Smooth muscle cell (in vitro differentiated cells): ENCODE measurements at regions not wholly inside any gene's neighbourhood (a gene's known extent, or its start where the extent isn't known, plus 50 kb on each side); places are given as distances from the start of the nearest gene placed in this dataset.
A peak's percentile ranks its signal among the peaks of the same experiment; 100 is the strongest.

Experiments used
- DNase-seq: peaks from one replicate; lab custom pipeline; 2025; ENCODE audit not compliant: unreplicated experiment; lab: John Stamatoyannopoulos, UW
- H2AFZ ChIP-seq: fragments of 200-600 bp; sonication (generic); 2 replicates; pipeline ENCODE4 v1.6.0; 2016; ENCODE audit warnings: antibody characterized with exemption, low read depth, mild to moderate bottlenecking
- H3F3A ChIP-seq: fragments of 200-600 bp; sonication (generic); 2 replicates; pipeline ENCODE4 v1.6.0; 2017; ENCODE audit warnings: antibody characterized with exemption, low read depth
- H3K27ac ChIP-seq: fragments of 200-600 bp; sonication (generic); 2 replicates; pipeline ENCODE4 v1.5.1; 2016; ENCODE audit warnings: low read depth, mild to moderate bottlenecking
- H3K27me3 ChIP-seq: fragments of 200-600 bp; sonication (generic); 2 replicates; pipeline ENCODE4 v1.6.1; 2016; ENCODE audit warnings: low read depth, mild to moderate bottlenecking
- H3K36me3 ChIP-seq: fragments of 200-600 bp; sonication (generic); 2 replicates; pipeline ENCODE4 v1.5.1; 2016; ENCODE audit warnings: low read depth
- H3K4me1 ChIP-seq: fragments of 200-600 bp; sonication (generic); 2 replicates; pipeline ENCODE4 v1.5.1; 2016; ENCODE audit warnings: low read depth
- H3K4me2 ChIP-seq: fragments of 200-600 bp; sonication (generic); 2 replicates; pipeline ENCODE4 v1.6.0; 2016; ENCODE audit warnings: mild to moderate bottlenecking
- H3K4me3 ChIP-seq: fragments of 200-600 bp; sonication (generic); 2 replicates; pipeline ENCODE4 v1.5.1; 2016; ENCODE audit warnings: mild to moderate bottlenecking
- H3K79me2 ChIP-seq: fragments of 200-600 bp; sonication (generic); 2 replicates; pipeline ENCODE4 v1.6.0; 2016; ENCODE audit warnings: low read depth, mild to moderate bottlenecking
- H3K9ac ChIP-seq: fragments of 200-600 bp; sonication (generic); 2 replicates; pipeline ENCODE4 v1.6.0; 2016; ENCODE audit warnings: low read depth
- H3K9me3 ChIP-seq: fragments of 200-600 bp; sonication (generic); replicated peaks from 2 replicates; pipeline ENCODE4 v1.5.1; 2016; ENCODE audit warnings: low read depth
- H4K20me1 ChIP-seq: fragments of 200-600 bp; sonication (generic); 2 replicates; pipeline ENCODE4 v1.6.0; 2016; ENCODE audit warnings: low read depth
- CTCF ChIP-seq: fragments of 200-600 bp; sonication (generic); IDR thresholded peaks from 2 replicates; pipeline ENCODE4 v1.5.1; 2017; ENCODE audit warnings: borderline replicate concordance, mild to moderate bottlenecking, antibody characterized with exemption; ENCODE audit not compliant: insufficient read depth, poor library complexity, severe bottlenecking
- WGBS: methylation state at CpG from one replicate; pipeline ENCODE4 v1.1.7; 2016; ENCODE audit warnings: low lambda C conversion rate; 5-methylcytosine and 5-hydroxymethylcytosine counted together

GRCh38 chr2:146642066-146642465 lies 1202.8 kb upstream of the ACVR2A start:
- 91% methylated on average over 4 of the region's 4 CpGs for WGBS
- no peak overlapping the region for H3K4me3 ChIP-seq
- H3K4me2 ChIP-seq: no peak overlapping the region
- no peak overlapping the region for H3K27ac ChIP-seq
- H3K79me2 ChIP-seq: no peaks in the 10 kb centered on the region
- H3K4me1 ChIP-seq: no peaks in the 10 kb centered on the region
- DNase-seq: no peak
- H2AFZ ChIP-seq: no peak overlapping the region
- no peak overlapping the region for H3K9ac ChIP-seq
- no peak for TF ChIP-seq CTCF
- no peaks in the 10 kb centered on the region for H4K20me1 ChIP-seq
- H3K9me3 ChIP-seq: no peaks in the 10 kb centered on the region
- no peaks in the 10 kb centered on the region for H3K27me3 ChIP-seq
- no peaks in the 10 kb centered on the region for H3K36me3 ChIP-seq
- H3F3A ChIP-seq: no peaks in the 10 kb centered on the region

DNA sequence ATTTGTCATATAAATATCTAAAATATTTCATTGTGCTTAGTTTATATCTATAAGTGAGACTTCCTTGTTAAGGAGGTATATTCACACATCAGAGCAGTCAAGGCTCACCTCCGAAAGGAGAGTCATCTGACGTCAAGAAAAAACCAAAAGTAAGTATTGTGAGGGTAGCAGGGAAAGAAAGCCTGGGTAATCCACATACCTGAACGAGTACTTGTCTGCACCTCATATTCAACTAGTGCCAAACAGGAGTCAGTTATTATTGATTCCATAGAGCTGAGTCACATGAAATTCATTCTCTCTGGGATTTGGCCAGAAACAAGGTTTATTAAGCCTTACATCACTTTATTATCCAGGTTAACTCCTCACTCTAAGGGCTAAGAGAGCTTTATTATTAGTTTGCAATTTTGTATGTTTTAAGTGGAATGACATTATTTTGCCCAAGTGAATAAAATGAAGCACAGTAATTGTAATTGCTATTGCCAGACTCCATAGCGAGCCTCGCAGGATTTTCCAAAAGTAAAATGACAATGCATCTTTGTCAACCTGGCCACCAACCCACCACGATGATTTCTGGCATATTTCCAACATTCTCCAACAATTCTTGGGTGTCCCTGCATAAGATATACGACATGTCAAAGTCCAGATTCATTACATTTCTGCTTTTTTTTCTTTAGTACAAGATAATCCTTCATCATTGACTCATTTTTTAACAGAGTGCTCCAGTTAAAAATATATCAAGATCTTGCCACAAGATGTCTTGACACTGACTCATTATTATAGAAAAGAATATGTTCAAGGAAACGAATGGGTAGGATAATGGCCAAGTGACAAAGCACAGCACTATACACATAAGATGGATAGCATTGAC lies 1210.4 kb upstream of the ACVR2A start:
- no peak overlapping the region for H2AFZ ChIP-seq
- H3K27me3 ChIP-seq: no peaks in the 10 kb centered on the region
- TF ChIP-seq CTCF: no peak
- no peak overlapping the region for H3K9ac ChIP-seq
- no peak overlapping the region for H3K4me2 ChIP-seq
- H3K9me3 ChIP-seq: no peaks in the 10 kb centered on the region
- peak overlapping the region; percentile 8 for H3K27ac ChIP-seq
- no peaks in the 10 kb centered on the region for H3K36me3 ChIP-seq
- H3K4me1 ChIP-seq: no peaks in the 10 kb centered on the region
- H3F3A ChIP-seq: no peaks in the 10 kb centered on the region
- no peak for DNase-seq
- H4K20me1 ChIP-seq: no peaks in the 10 kb centered on the region
- WGBS: 76% methylated on average over 8 of the region's 8 CpGs
- no peaks in the 10 kb centered on the region for H3K79me2 ChIP-seq
- no peak overlapping the region for H3K4me3 ChIP-seq

DNA sequence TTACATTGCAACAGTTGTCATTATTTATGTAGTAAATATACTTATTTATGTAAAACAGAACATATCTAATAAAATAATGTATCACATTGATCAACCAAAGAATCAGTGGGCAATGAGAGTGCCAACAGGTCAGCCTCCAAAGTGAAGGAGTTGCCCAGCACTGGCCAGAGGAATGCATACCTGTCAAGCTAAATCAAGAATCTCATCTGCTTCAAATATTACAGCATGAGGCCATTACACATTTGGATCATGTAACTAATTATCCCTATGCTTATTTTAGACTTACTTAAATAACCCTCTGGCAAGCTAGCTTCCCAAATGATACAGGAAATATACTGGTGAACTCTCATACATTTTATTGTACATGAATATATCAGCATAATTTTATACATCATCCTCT lies 1211.7 kb upstream of the ACVR2A start:
- Histone ChIP-seq H3K79me2 (no peaks in the 10 kb centered on the region), H4K20me1 (no peaks in the 10 kb centered on the region), H3K4me1 (no peaks in the 10 kb centered on the region), H2AFZ (no peak overlapping the region), H3K4me3 (no peak overlapping the region), H3K27me3 (no peaks in the 10 kb centered on the region), H3K9me3 (no peaks in the 10 kb centered on the region), H3K4me2 (no peak overlapping the region), H3K36me3 (no peaks in the 10 kb centered on the region), H3K9ac (no peak overlapping the region), H3K27ac (no peak overlapping the region), H3F3A (no peaks in the 10 kb centered on the region)
- no peak for TF ChIP-seq CTCF
- no peak for DNase-seq

DNA sequence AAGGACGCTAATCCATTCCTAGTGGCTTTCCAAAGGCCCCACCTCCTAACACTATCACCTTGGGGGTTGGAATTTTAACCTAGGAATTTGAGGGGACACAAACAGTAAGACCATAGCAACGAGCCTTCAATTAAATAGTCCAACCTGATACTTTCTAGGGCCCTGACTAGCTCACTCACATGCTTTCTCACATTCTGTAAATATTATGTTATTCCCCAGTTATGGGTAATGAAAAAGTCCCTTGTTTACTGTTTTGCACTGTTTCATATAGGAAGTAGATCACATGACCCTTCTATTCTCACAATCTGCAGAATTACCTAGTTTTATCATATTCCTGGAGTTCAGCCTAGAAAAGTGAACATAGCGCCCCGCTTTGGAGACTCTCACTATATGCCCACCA lies 1212.1 kb upstream of the ACVR2A start:
- H3F3A ChIP-seq: no peaks in the 10 kb centered on the region
- H3K27me3 ChIP-seq: no peaks in the 10 kb centered on the region
- no peak for DNase-seq
- H3K27ac ChIP-seq: no peak overlapping the region
- no peaks in the 10 kb centered on the region for H4K20me1 ChIP-seq
- no peak overlapping the region for H2AFZ ChIP-seq
- H3K4me1 ChIP-seq: no peaks in the 10 kb centered on the region
- H3K4me2 ChIP-seq: no peak overlapping the region
- H3K9ac ChIP-seq: no peak overlapping the region
- 97% methylated on average over 4 of the region's 4 CpGs for WGBS
- H3K4me3 ChIP-seq: no peak overlapping the region
- no peaks in the 10 kb centered on the region for H3K79me2 ChIP-seq
- no peak for TF ChIP-seq CTCF
- no peaks in the 10 kb centered on the region for H3K36me3 ChIP-seq
- no peaks in the 10 kb centered on the region for H3K9me3 ChIP-seq
